OCI-LY7 (cell line): ENCODE measurements at regions not wholly inside any gene's neighbourhood (a gene's known extent, or its start where the extent isn't known, plus 50 kb on each side); places are given as distances from the start of the nearest gene placed in this dataset.

Experiments used
- BruUV-seq: library from RNA; stranded (reverse); fragments of 400-500 nt; replicated peaks from 2 replicates; lab custom pipeline; 2021; lab: Mats Ljungman, UMichigan
- CTCF ChIA-PET: fragments of 300-600 bp; sonication (Branson Sonifier 250); formaldehyde crosslinking; loops from one replicate; lab custom pipeline; 2022; ENCODE audit warnings: antibody characterized with exemption; ENCODE audit not compliant: unreplicated experiment; lab: Charles Lee
- POLR2A ChIA-PET: fragments of 300-600 bp; sonication (Branson Sonifier 250); formaldehyde crosslinking; loops from one replicate; lab custom pipeline; 2022; ENCODE audit warnings: antibody characterized with exemption; lab: Charles Lee
- DNase-seq: peaks from one replicate; pipeline ENCODE4 v3.0.0-alpha.2; 2015; ENCODE audit warnings: low spot score
- H2AFZ ChIP-seq: fragments of 200-600 bp; sonication (generic), shearing (Covaris generic); 2 replicates; pipeline ENCODE4 v1.6.1; 2014; ENCODE audit warnings: mild to moderate bottlenecking, antibody characterized with exemption, low read length, moderate library complexity
- H3K27ac ChIP-seq: fragments of 200-600 bp; sonication (generic); 2 replicates; pipeline ENCODE4 v1.5.1; 2014; ENCODE audit warnings: mixed run types, low read depth, mild to moderate bottlenecking, moderate library complexity, low read length, inconsistent platforms; ENCODE audit not compliant: poor library complexity, severe bottlenecking
- H3K36me3 ChIP-seq: fragments of 200-600 bp; sonication (generic); 2 replicates; pipeline ENCODE4 v1.6.1; 2014; ENCODE audit warnings: mild to moderate bottlenecking, antibody characterized with exemption, low read length, moderate library complexity, mixed read lengths; ENCODE audit not compliant: insufficient read depth
- H3K4me1 ChIP-seq: fragments of 200-600 bp; sonication (generic); 2 replicates; pipeline ENCODE4 v1.5.1; 2014; ENCODE audit warnings: mild to moderate bottlenecking, low read length; ENCODE audit not compliant: insufficient read depth, poor library complexity, severe bottlenecking
- H3K4me2 ChIP-seq: fragments of 200-600 bp; sonication (generic); 2 replicates; pipeline ENCODE4 v1.6.1; 2014; ENCODE audit warnings: mild to moderate bottlenecking, low read length
- H3K4me3 ChIP-seq: fragments of 200-600 bp; sonication (generic); 2 replicates; pipeline ENCODE4 v1.5.1; 2014; ENCODE audit warnings: mild to moderate bottlenecking, low read depth, low read length; ENCODE audit not compliant: poor library complexity, severe bottlenecking
- H3K79me2 ChIP-seq: fragments of 200-600 bp; sonication (generic); 2 replicates; pipeline ENCODE4 v1.6.1; 2016; ENCODE audit warnings: low read depth, mild to moderate bottlenecking, low read length, moderate library complexity, mixed read lengths; ENCODE audit not compliant: insufficient read depth
- H3K9me2 ChIP-seq: fragments of 200-600 bp; sonication (generic); 2 replicates; pipeline ENCODE4 v1.6.1; 2016; ENCODE audit warnings: mild to moderate bottlenecking, low read length, mixed read lengths; ENCODE audit not compliant: insufficient read depth
- H3K9me3 ChIP-seq: fragments of 200-600 bp; sonication (generic); 2 replicates; pipeline ENCODE4 v1.6.1; 2014; ENCODE audit warnings: mild to moderate bottlenecking, mixed run types, low read length, mixed read lengths
- H4K20me1 ChIP-seq: fragments of 200-600 bp; sonication (generic); 2 replicates; pipeline ENCODE4 v1.6.1; 2014; ENCODE audit warnings: mild to moderate bottlenecking, antibody characterized with exemption, low read length, moderate library complexity, mixed read lengths; ENCODE audit not compliant: insufficient read depth
- CTCF ChIP-seq: fragments of 200-600 bp; sonication (generic); conservative IDR thresholded peaks from 2 replicates; pipeline ENCODE4 v1.5.1; 2014; ENCODE audit warnings: mild to moderate bottlenecking, antibody characterized with exemption, low read length, moderate library complexity, mixed read lengths
- EZH2phosphoT487 ChIP-seq: fragments of 200-600 bp; sonication (generic); IDR thresholded peaks from 2 replicates; pipeline ENCODE4 v1.6.1; 2018; ENCODE audit warnings: low read depth, borderline replicate concordance, mild to moderate bottlenecking, mixed run types, antibody characterized with exemption, low read length, moderate library complexity, mixed read lengths
- intact Hi-C: fragments of 100-400 bp; cut with micrococcal nuclease; formaldehyde crosslinking; loops from one replicate; pipeline ENCODE4 v1.10.0; 2022; ENCODE audit not compliant: unreplicated experiment

- no peak for DNase-seq
- intact Hi-C loops: no loop called here
- TF ChIP-seq EZH2phosphoT487: no peak
- TF ChIP-seq CTCF: no peak
- H2AFZ ChIP-seq: peak overlapping the region; percentile 53; the same call in 1 of the 2 replicates
- H3K27ac ChIP-seq: no peak overlapping the region
- H3K79me2 ChIP-seq: no peaks in the 10 kb centered on the region
- peak overlapping the region; percentile 15; the same call in 1 of the 2 replicates for H3K4me2 ChIP-seq
- no peaks in the 10 kb centered on the region for H4K20me1 ChIP-seq
- CTCF ChIA-PET: no interaction called here
- no peaks in the 10 kb centered on the region; the same call in 1 of the 2 replicates for H3K36me3 ChIP-seq
- H3K9me3 ChIP-seq: peaks cover 16% of the 10 kb centered on the region; the same call in 1 of the 2 replicates
- peaks cover 14% of the 10 kb centered on the region for H3K4me1 ChIP-seq
- BruUV-seq: no TSS peak
- H3K4me3 ChIP-seq: no peak overlapping the region
- POLR2A ChIA-PET: interaction anchor here (0.7 to 1.6 kb wide), 4 partner anchors 23 to 701 kb away, joined by 3 to 5 read pairs (median 4); no protein-coding TSS in a partner anchor
- H3K9me2 ChIP-seq: no peaks in the 10 kb centered on the region
Observed at GRCh38 chr4:81595287-81595686, 123.6 kb upstream of the RASGEF1B start.

DNA sequence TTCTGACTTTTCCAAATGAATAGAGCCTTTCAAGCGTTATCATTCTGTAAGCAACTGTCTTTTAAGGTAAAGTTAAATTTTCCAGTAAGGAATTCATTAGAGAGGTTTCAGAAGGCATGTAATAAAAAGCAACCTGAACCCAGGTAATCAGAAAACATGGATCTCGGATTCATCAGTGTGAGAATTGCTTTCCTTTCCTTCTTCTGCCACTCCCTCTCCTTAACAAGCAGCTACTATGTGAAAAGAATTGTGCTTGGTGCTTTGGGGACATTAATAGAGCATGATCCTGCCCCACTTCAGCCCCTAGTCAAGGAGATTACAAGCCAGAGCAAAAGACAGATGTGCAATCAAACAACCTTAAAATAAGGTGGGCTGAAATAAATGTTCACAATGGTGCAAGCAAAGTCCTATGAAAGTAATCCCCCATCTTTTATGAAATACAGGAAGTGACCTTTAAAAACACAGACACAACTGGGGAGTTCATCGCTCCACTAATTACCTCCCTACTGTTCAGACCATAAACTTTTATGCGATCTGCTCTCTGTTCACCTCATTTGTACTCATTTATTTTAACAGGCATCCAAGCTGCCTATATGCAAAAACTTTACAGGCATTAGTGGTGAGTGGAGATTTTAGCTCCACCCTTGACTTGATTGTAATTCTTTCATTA, 122.9 kb upstream of the RASGEF1B start:
- H4K20me1 ChIP-seq: no peaks in the 10 kb centered on the region
- H3K27ac ChIP-seq: no peak overlapping the region
- no peak overlapping the region for H3K4me3 ChIP-seq
- H3K36me3 ChIP-seq: no peaks in the 10 kb centered on the region; the same call in 1 of the 2 replicates
- peaks cover 16% of the 10 kb centered on the region; the same call in 1 of the 2 replicates for H3K9me3 ChIP-seq
- H3K9me2 ChIP-seq: no peaks in the 10 kb centered on the region
- ChIA-PET CTCF (no interaction called here), POLR2A (interaction anchor here (0.7 to 1.6 kb wide), 4 partner anchors 23 to 701 kb away, joined by 3 to 5 read pairs (median 4); no protein-coding TSS in a partner anchor)
- peak overlapping the region; percentile 53 for H2AFZ ChIP-seq
- H3K79me2 ChIP-seq: no peaks in the 10 kb centered on the region
- peaks cover 14% of the 10 kb centered on the region for H3K4me1 ChIP-seq
- BruUV-seq: no TSS peak
- no peak for TF ChIP-seq EZH2phosphoT487
- no peak for TF ChIP-seq CTCF
- intact Hi-C loops: no loop called here
- H3K4me2 ChIP-seq: peak overlapping the region; percentile 15
- DNase-seq: no peak

DNA sequence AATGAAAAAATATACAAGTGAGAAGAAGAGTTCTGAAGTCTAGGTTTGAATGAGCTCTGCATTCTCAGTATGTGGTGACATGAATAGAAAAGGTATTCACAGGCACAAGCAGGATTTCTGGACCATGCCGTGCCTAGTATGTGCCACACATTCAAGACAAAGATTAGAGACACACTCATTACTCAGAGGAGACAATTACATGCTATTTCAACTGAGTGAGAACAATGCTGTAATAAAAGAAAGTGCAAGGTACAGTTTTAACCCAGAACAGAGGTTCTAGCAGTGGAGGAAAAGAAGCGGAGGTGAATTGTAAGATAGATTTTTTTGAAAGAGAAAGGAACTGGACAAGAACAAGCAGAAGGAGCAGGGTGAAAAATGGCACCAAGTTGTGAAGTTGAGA, 121.0 kb upstream of the RASGEF1B start:
- Histone ChIP-seq H2AFZ (no peak overlapping the region), H3K4me3 (no peak overlapping the region), H3K4me1 (peaks cover 14% of the 10 kb centered on the region), H3K27ac (no peak overlapping the region), H3K79me2 (no peaks in the 10 kb centered on the region), H3K9me2 (no peaks in the 10 kb centered on the region), H3K4me2 (no peak overlapping the region), H3K36me3 (no peaks in the 10 kb centered on the region; the same call in 1 of the 2 replicates), H3K9me3 (peaks cover 4% of the 10 kb centered on the region; the same call in 1 of the 2 replicates), H4K20me1 (no peaks in the 10 kb centered on the region)
- POLR2A ChIA-PET: interaction anchor here (1.2 to 1.9 kb wide), 2 partner anchors 13 to 28 kb away, joined by 5 to 7 read pairs; no protein-coding TSS in a partner anchor
- TF ChIP-seq EZH2phosphoT487 (no peak), CTCF (no peak)
- CTCF ChIA-PET: no interaction called here
- intact Hi-C loops: no loop called here
- no TSS peak for BruUV-seq
- no peak for DNase-seq
